Panc1 (cell line): ENCODE measurements at regions not wholly inside any gene's neighbourhood (a gene's known extent, or its start where the extent isn't known, plus 50 kb on each side); places are given as distances from the start of the nearest gene placed in this dataset.
"Not testable (repeated sequence)": the region's sequence is repeated elsewhere in the genome, so short reads cannot be mapped to it uniquely, and the experiment has no call there.

Experiments used
- POLR2AphosphoS5 ChIP-seq: IDR thresholded peaks from 2 replicates; pipeline ENCODE4 v1.6.1; 2012; ENCODE audit warnings: mild to moderate bottlenecking, low read depth, low read length, moderate library complexity
- SIN3A ChIP-seq: IDR thresholded peaks from 2 replicates; pipeline ENCODE4 v1.6.1; 2012; ENCODE audit warnings: low read depth, mild to moderate bottlenecking, low read length, moderate library complexity, borderline replicate concordance; ENCODE audit not compliant: insufficient read depth
- TF ChIP-seq, protein P1 (sequence below): fragments of 450-650 bp; IDR thresholded peaks from 2 replicates; pipeline ENCODE4 v1.5.1; 2017; ENCODE audit warnings: mild to moderate bottlenecking

DNA sequence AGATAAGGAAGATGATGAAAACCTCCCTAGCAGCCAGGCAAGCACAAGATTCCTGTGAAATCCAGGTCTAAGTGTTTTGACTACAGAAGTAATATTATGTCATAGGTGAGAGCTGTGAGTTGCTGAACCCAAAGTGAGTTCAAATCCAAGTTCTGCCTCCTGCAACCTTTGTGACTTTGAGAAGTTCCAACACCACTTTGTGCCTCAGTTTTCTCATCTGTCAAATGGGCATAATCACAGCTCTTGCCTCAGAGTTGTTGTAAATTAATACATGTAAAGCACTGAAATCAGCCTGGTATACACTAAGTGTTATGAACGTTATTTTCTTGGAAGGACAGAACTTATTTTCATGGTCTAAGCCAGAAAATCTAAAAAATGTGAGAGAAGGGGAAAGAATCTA lies 210.3 kb upstream of the FRG2C start:
- TF ChIP-seq POLR2AphosphoS5, SIN3A: not testable (repeated sequence)
- TF ChIP-seq, protein P1, sequence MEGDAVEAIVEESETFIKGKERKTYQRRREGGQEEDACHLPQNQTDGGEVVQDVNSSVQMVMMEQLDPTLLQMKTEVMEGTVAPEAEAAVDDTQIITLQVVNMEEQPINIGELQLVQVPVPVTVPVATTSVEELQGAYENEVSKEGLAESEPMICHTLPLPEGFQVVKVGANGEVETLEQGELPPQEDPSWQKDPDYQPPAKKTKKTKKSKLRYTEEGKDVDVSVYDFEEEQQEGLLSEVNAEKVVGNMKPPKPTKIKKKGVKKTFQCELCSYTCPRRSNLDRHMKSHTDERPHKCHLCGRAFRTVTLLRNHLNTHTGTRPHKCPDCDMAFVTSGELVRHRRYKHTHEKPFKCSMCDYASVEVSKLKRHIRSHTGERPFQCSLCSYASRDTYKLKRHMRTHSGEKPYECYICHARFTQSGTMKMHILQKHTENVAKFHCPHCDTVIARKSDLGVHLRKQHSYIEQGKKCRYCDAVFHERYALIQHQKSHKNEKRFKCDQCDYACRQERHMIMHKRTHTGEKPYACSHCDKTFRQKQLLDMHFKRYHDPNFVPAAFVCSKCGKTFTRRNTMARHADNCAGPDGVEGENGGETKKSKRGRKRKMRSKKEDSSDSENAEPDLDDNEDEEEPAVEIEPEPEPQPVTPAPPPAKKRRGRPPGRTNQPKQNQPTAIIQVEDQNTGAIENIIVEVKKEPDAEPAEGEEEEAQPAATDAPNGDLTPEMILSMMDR = not testable (repeated sequence)
